Pancreas (tissue), 10 donors: ENCODE measurements at regions not wholly inside any gene's neighbourhood (a gene's known extent, or its start where the extent isn't known, plus 50 kb on each side); places are given as distances from the start of the nearest gene placed in this dataset.
A peak's percentile ranks its signal among the peaks of the same experiment; 100 is the strongest.

Source experiments
- ATAC-seq, 4 donors: fragments of 200-7000 bp; cut with Tn5 transposase; one replicate each; pipeline versions ENCODE4 v1.8.0 to v1.9.1; 2020; ENCODE audit warnings: mild to moderate bottlenecking in 4 of 4, moderate library complexity in 4 of 4
- DNase-seq, 6 donors: peaks; one replicate each; pipeline ENCODE4 v3.0.0-alpha.2; 2020
- FAIRE-seq: peaks from 2 replicates; lab custom pipeline; 2012; peaks lifted over from hg19 to GRCh38; lab: Jason Lieb, UNC
- H3K27ac ChIP-seq, 4 donors: fragments of 200-600 bp; sonication (generic); 1 replicate in 3 of 4; 2 replicates in 1 of 4; pipeline versions ENCODE4 v1.5.0 to v1.8.0; 2020
- H3K27me3 ChIP-seq, 4 donors: fragments of 200-600 bp; one replicate each; pipeline ENCODE4 v1.8.0; 2021
- H3K36me3 ChIP-seq, 3 donors: fragments of 200-600 bp; sonication (generic) in 1 of 3; one replicate each; pipeline versions ENCODE4 v1.5.0 to v1.8.0; 2020 to 2021
- H3K4me1 ChIP-seq, 3 donors: fragments of 200-600 bp; one replicate each; pipeline ENCODE4 v1.8.0; 2021
- H3K4me3 ChIP-seq, 4 donors: fragments of 200-600 bp; sonication (generic) in 2 of 4; one replicate each; pipeline versions ENCODE4 v1.5.0 to v1.8.0; 2020 to 2021
- H3K9me3 ChIP-seq, 4 donors: fragments of 200-600 bp; one replicate each; pipeline ENCODE4 v1.8.0; 2021
- WGBS, 2 donors: extraction: QIAGEN DNeasy Blood & Tissue Kit; methylation state at CpG; one replicate each; pipeline ENCODE4 v1.1.7; 2013; 5-methylcytosine and 5-hydroxymethylcytosine counted together
- intact Hi-C, 3 donors: fragments of 100-400 bp; cut with DNase I; formaldehyde crosslinking; loops; one replicate each; pipeline versions ENCODE4 v1.11.1 to v1.14.2; 2022
- TF ChIP-seq, protein P1 (sequence below), 4 donors: fragments of 200-600 bp; sonication (generic) in 3 of 4; IDR thresholded peaks; one replicate each; pipeline versions ENCODE4 v1.5.0 to v1.8.0; 2021; ENCODE audit warnings: antibody characterized with exemption in 4 of 4
- donor health status: healthy with polysubstance abuse.
- donor health status: DM: no; HTN: no; CAD: no; lungs with moderate emphysema.
- donor health status: DM: no; HTN: no; CAD: no.
- donor health status: control.
- donor health status: control.
- donor health status: Bipolar disorder and iron deficiency.
- donor health status: DM: yes; HTN: yes; CAD: no.
- donor health status: DM: no; HTN: no; CAD: no.
- donor health status: DM: no; HTN: no; CAD: no.
- donor health status: DM: yes; HTN: yes; CAD: no.

DNA sequence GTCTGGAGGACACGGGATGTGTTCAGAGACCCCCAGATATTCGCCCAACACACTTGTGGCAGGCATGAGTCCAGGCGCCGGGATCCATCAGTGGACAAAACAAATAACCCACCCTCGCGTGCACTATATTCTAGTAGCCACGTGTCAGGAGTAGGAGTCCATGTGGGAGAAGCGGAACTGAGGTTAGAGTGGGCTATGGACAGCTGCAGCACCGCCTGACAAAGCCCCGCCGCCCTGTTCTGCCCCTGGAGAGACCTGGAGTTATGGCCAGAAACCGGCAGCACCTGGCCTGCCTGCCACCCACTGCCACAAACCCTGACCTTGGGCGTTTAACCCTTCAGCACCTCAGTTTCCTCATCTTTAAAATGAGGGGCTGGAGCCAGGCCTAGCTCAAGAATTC is 181.0 kb upstream of the RNF32 start:
- Histone ChIP-seq H3K4me3 (no peak overlapping the region), H3K4me1 (no peaks in the 10 kb centered on the region), H3K36me3 (no peaks in the 10 kb centered on the region), H3K27ac (no peak overlapping the region), H3K9me3 (no peaks in the 10 kb centered on the region), H3K27me3 (no peaks in the 10 kb centered on the region)
- FAIRE-seq (no peak), DNase-seq (no peak), ATAC-seq (no peak)
- WGBS, 2 donors = 83 to 87% methylated on average over 13 of the region's 13 CpGs
- intact Hi-C loops = no loop called here
- TF ChIP-seq, protein P1, sequence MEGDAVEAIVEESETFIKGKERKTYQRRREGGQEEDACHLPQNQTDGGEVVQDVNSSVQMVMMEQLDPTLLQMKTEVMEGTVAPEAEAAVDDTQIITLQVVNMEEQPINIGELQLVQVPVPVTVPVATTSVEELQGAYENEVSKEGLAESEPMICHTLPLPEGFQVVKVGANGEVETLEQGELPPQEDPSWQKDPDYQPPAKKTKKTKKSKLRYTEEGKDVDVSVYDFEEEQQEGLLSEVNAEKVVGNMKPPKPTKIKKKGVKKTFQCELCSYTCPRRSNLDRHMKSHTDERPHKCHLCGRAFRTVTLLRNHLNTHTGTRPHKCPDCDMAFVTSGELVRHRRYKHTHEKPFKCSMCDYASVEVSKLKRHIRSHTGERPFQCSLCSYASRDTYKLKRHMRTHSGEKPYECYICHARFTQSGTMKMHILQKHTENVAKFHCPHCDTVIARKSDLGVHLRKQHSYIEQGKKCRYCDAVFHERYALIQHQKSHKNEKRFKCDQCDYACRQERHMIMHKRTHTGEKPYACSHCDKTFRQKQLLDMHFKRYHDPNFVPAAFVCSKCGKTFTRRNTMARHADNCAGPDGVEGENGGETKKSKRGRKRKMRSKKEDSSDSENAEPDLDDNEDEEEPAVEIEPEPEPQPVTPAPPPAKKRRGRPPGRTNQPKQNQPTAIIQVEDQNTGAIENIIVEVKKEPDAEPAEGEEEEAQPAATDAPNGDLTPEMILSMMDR (IDR thresholded peaks at IDR 0.05) = no peak

DNA sequence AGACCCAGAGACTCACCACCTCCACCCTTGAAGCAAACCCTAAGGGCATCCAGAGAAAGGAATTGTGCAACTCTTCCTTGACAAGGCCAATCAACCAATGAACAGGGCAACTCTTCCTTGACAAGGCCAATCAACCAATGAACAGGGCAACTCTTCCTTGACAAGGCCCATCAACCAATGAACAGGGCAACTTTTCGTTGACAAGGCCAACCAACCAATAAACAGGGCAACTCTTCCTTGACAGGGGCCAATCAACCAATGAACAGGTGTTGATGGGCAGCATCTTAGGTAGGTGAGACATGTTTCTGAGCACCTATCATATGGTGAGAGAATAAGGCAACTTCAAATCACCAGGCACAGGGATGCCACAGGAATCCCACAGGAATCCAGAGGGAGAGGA is 181.5 kb upstream of the RNF32 start:
- H3K9me3 ChIP-seq = no peaks in the 10 kb centered on the region
- 81 to 86% methylated on average over 1 of the region's 1 CpG for WGBS, 2 donors
- FAIRE-seq = no peak
- H3K27ac ChIP-seq = no peak overlapping the region
- no peaks in the 10 kb centered on the region for H3K4me1 ChIP-seq
- DNase-seq = no peak
- intact Hi-C loops = no loop called here
- no peaks in the 10 kb centered on the region for H3K36me3 ChIP-seq
- H3K4me3 ChIP-seq = no peak overlapping the region
- TF ChIP-seq, protein P1 (IDR thresholded peaks at IDR 0.05) = no peak
- H3K27me3 ChIP-seq = no peaks in the 10 kb centered on the region
- no peak for ATAC-seq

DNA sequence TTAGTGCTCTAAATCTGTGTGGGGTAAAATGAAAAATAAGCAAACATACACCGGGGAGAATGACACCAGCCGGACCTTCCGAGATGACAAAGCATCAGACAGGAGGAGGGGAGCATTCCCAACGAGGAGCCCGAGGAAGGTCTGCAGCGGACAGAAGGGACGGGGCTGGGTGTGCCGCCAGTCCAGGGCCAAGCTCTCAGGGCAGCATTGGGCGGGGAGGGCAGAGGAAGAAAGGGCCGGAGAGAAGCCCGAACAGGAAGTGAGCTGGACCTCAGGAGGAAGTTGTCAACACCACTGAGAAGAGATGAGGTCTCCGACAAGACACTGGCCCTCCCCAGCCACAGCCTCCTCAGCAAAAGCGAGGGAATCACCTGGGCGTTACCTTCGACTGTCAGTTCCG is 182.6 kb upstream of the RNF32 start:
- intact Hi-C loops = no loop called here
- Histone ChIP-seq H3K27me3 (no peaks in the 10 kb centered on the region), H3K9me3 (no peaks in the 10 kb centered on the region), H3K4me3 (no peak overlapping the region), H3K36me3 (no peaks in the 10 kb centered on the region), H3K27ac (no peak overlapping the region), H3K4me1 (no peaks in the 10 kb centered on the region)
- DNase-seq (no peak), ATAC-seq (no peak), FAIRE-seq (no peak)
- 87 to 95% methylated on average over 16 of the region's 16 CpGs for WGBS, 2 donors
- TF ChIP-seq, protein P1 (IDR thresholded peaks at IDR 0.05) = no peak

DNA sequence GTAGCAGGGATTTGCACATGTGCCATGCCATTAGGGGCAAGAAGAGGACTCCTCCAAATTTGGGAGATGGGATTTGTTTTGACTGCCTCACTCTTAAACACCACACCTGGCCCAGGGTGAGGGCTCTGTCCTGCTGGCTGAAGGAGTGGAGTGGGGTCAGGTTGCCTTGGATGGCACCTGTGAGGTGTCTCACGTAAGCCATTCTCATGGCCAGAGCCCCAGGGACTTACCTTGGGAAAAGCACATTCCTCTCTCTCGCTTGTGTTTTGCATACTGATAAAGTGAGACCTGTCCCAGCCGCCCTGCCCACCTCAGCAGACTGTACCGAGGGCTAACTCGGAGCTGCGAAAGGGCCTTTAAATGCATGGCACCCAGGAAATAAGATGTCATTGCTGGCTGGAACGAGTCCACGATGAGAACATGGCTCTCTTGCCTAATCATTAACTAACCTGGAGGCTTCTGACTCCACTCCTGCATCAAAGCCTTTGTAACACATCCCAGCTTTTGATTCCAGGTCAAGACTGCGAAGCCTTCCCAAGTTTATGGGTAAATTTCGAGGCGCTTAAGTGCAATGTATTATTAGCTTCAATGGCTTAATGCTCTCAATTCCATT is 184.0 kb upstream of the RNF32 start:
- H3K4me3 ChIP-seq = no peak overlapping the region
- no peaks in the 10 kb centered on the region for H3K36me3 ChIP-seq
- DNase-seq (peak in 2 of 6 donors; percentile 19 to 23), ATAC-seq (peak in 3 of 4 donors; percentile 72 to 83 (median 82)), FAIRE-seq (no peak)
- no peak overlapping the region for H3K27ac ChIP-seq
- H3K4me1 ChIP-seq = no peaks in the 10 kb centered on the region
- TF ChIP-seq, protein P1 (IDR thresholded peaks at IDR 0.05) = no peak
- no peaks in the 10 kb centered on the region for H3K27me3 ChIP-seq
- 34 to 36% methylated on average over 11 of the region's 11 CpGs for WGBS, 2 donors
- intact Hi-C loops = no loop called here
- no peaks in the 10 kb centered on the region for H3K9me3 ChIP-seq

DNA sequence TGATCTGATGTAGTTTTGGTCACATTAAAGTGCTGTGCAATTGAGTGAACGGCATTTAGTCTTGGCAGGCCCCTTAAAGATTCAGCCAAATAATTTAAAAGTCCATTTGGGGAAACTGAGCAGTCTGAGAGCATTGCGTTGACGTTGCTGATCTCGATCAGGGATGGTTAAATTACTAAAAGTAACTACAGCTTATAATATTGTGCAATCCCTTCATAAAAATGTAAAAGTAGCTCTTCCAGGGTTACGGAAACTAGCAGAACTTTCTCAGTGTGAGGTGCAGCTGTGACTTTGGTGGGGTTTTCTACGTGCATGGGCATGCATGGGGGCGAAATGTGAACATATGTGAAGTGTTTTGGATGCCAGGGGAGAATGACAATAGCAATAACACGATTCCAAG is 184.5 kb upstream of the RNF32 start:
- DNase-seq (no peak), FAIRE-seq (no peak), ATAC-seq (no peak)
- TF ChIP-seq, protein P1 (IDR thresholded peaks at IDR 0.05) = no peak
- H3K27me3 ChIP-seq = no peaks in the 10 kb centered on the region
- 73 to 83% methylated on average over 8 of the region's 8 CpGs for WGBS, 2 donors
- no peaks in the 10 kb centered on the region for H3K9me3 ChIP-seq
- no peaks in the 10 kb centered on the region for H3K36me3 ChIP-seq
- H3K4me3 ChIP-seq = no peak overlapping the region
- intact Hi-C loops = no loop called here
- no peak overlapping the region for H3K27ac ChIP-seq
- no peaks in the 10 kb centered on the region for H3K4me1 ChIP-seq
